ENCODE measurements at regions not wholly inside any gene's neighbourhood (a gene's known extent, or its start where the extent isn't known, plus 50 kb on each side); places are given as distances from the start of the nearest gene placed in this dataset.

DNA sequence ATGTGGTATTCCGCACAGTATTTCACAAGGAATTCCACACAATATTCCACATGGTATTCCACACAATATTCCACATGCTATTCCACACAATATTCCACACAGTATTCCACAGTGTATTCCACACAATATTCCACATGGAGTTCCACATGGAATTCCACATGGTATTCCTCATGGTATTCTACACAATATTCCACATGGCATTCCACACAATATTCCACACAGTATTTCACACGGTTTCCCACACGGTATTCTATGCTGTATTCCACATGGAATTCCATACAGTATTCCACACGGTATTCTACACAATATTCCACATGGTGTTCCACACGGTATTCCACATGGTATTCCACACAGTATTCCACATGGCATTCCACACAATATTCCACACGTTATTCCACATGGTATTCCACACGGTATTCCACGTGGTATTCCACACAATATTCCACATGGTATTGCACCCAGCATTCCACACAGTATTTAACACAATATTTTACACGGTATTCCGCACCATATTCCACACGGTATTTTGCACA lies 137.3 kb upstream of the CHST15 start:
- Histone ChIP-seq H2BK20ac (ENCODE audit: low read depth, low read length) (no peak overlapping the region), H2AFZ (replicated peaks; ENCODE audit: low read length, poor library complexity) (no peak overlapping the region), H3K4ac (ENCODE audit: low read depth, low read length) (no peak overlapping the region), H3K4me2 (ENCODE audit: low read depth, low read length) (no peak overlapping the region), H2BK5ac (ENCODE audit: low read depth, low read length, poor library complexity, severe bottlenecking) (no peak overlapping the region), H3K27me3 (ENCODE audit: control insufficient read depth, insufficient read depth, low read length) (no peaks in the 10 kb centered on the region), H3K9ac (ENCODE audit: low read depth, low read length) (no peak overlapping the region), H2AK5ac (ENCODE audit: low read depth, low read length) (no peak overlapping the region), H2BK15ac (ENCODE audit: low read depth, low read length) (no peak overlapping the region), H2AK9ac (replicated peaks; ENCODE audit: low read depth, low read length, poor library complexity) (no peak overlapping the region), H2BK120ac (ENCODE audit: low read depth, low read length) (no peak overlapping the region), H3K4me1 (ENCODE audit: control insufficient read depth, insufficient read depth, low read length) (no peaks in the 10 kb centered on the region), H3K9me1 (ENCODE audit: insufficient read depth, low read length) (no peaks in the 10 kb centered on the region), H3K36me3 (ENCODE audit: control insufficient read depth, insufficient read depth, low read length) (no peaks in the 10 kb centered on the region), H3K9me3 (ENCODE audit: control insufficient read depth, insufficient read depth, low read length) (peaks cover 24% of the 10 kb centered on the region), H3K79me1 (ENCODE audit: low read depth in 1 of 2, low read length in 2 of 2) (no peaks in the 10 kb centered on the region), H3K27ac (ENCODE audit: insufficient read depth, low read length) (no peak overlapping the region), H3K18ac (ENCODE audit: low read depth, low read length) (no peak overlapping the region), H4K5ac (ENCODE audit: low read depth, low read length) (no peak overlapping the region), H4K20me1 (ENCODE audit: insufficient read depth, low read length) (no peaks in the 10 kb centered on the region), H3K14ac (replicated peaks; ENCODE audit: low read depth, low read length) (no peak overlapping the region), H4K91ac (ENCODE audit: insufficient read depth, low read depth, low read length) (no peak overlapping the region), H4K8ac (ENCODE audit: low read depth in 2 of 2, low read length in 2 of 2) (no peak overlapping the region), H3K4me3 (ENCODE audit: insufficient read depth, low read depth, low read length) (no peak overlapping the region), H3K23ac (ENCODE audit: low read depth, low read length) (no peak overlapping the region), H3K56ac (ENCODE audit: extremely low read depth, insufficient read depth, low read length) (no peak overlapping the region)
- DNase-seq, result no peak
- intact Hi-C loops (cut with micrococcal nuclease) (no loop called here), dilution Hi-C loops (cut with HindIII; ENCODE audit: low sequenced_read_pairs, unreplicated experiment) (no loop called here), in situ Hi-C loops (cut with MboI; ENCODE audit: low sequenced_read_pairs) (no loop called here)
- CTCF ChIA-PET, result no interaction called here
- POLR2A ChIA-PET (ENCODE audit: unreplicated experiment), result no interaction called here
- no peak for ATAC-seq (ENCODE audit: low read depth)
- TF ChIP-seq MAFK (IDR thresholded peaks at IDR 0.05; ENCODE audit: low read depth, low read length), result no peak
- TF ChIP-seq, protein P1, sequence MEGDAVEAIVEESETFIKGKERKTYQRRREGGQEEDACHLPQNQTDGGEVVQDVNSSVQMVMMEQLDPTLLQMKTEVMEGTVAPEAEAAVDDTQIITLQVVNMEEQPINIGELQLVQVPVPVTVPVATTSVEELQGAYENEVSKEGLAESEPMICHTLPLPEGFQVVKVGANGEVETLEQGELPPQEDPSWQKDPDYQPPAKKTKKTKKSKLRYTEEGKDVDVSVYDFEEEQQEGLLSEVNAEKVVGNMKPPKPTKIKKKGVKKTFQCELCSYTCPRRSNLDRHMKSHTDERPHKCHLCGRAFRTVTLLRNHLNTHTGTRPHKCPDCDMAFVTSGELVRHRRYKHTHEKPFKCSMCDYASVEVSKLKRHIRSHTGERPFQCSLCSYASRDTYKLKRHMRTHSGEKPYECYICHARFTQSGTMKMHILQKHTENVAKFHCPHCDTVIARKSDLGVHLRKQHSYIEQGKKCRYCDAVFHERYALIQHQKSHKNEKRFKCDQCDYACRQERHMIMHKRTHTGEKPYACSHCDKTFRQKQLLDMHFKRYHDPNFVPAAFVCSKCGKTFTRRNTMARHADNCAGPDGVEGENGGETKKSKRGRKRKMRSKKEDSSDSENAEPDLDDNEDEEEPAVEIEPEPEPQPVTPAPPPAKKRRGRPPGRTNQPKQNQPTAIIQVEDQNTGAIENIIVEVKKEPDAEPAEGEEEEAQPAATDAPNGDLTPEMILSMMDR (conservative IDR thresholded peaks at IDR 0.05; ENCODE audit: low read depth, low read length), result no peak
- TF ChIP-seq MAZ (IDR thresholded peaks at IDR 0.05; ENCODE audit: borderline replicate concordance, low read depth, low read length), result no peak
- WGBS, 2 experiments (ENCODE audit: extremely low coverage in 2 of 2, insufficient read length in 1 of 2), result 76% methylated on average over 9 of the region's 11 CpGs; no CpG with 5 or more reads in 1 of the 2 experiments
- no TSS peak for BruUV-seq (replicated peaks)
